Stimulated activated CD8-positive, alpha-beta memory T cell treated with anti-CD3 and anti-CD28 coated beads, Interleukin-15, amount 100 ng/mL, for 48 hours (primary cell): ENCODE measurements at regions not wholly inside any gene's neighbourhood (a gene's known extent, or its start where the extent isn't known, plus 50 kb on each side); places are given as distances from the start of the nearest gene placed in this dataset.
"Not testable (repeated sequence)": the region's sequence is repeated elsewhere in the genome, so short reads cannot be mapped to it uniquely, and the experiment has no call there.

ENCODE experiments used
- DNase-seq, 2 donors: peaks; one replicate each; pipeline ENCODE4 v3.0.0-alpha.2; 2020; ENCODE audit warnings: low read depth in 2 of 2

DNA sequence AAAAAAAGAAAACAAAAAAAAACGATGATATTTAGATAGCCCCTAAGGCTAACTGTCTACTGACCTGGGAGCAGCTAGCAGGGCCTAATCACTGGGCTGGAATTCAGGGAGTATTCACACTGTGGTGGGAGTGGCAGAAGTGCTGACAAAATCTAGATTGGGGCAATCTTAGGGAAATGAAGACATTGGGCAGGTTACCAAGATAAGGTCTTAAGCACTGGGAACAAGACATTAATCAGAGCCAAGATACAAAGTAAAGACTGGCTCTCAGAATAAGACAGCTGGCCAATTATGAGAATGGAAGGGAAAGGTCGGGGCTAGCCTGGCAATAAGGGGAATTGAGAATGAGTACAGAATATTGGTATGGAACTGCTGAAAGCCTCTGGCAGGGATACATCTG is 100.2 kb upstream of the GRIA3 start:
- DNase-seq = no peak

DNA sequence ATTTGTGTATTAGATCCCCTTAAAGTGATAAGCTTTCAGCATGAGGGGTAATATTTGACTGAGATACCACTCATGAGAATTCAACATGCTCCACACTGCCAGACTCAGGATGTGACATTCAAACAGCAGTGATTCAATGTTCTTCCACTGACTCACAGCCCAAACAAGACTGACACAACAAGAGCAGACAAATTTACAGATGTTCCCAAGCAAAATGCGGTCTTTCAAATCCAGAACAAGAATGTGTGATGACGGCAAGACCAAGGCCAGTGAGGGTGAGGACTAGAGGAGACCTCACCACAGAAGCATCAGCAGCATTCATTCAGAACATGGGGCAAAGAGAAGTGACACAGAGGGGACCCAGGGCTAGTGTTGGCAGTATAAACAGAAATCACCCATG is 99.3 kb upstream of the GRIA3 start:
- DNase-seq = no peak

DNA sequence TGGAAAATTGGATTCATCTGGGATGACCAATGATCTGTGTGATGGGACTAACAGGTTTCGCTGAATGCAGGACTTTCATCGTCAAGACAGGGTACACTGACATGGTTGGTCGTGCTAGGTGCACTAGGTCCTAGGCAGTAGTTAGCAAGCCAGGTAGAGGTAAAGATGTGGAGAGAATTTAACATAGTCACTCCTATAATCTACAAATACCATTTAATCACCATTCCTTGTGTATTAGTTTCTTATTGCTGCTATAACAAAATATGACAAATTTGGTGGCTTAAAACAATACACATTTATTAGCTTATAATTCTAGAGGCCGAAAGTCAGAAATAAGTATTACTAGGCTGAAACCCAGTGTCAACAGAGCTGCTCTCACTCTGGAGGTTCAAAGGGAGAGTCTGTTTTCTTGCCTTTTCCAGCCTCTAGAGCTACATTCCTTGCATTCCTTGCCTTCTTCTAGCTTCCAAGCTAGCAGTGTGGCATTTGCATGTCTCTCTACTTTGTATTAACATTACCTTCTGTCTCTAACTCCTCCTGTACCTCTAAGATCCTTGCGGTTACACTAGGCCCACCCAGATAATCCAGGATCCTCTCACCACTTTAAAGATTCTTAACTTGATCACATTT is 98.7 kb upstream of the GRIA3 start:
- no peak for DNase-seq

DNA sequence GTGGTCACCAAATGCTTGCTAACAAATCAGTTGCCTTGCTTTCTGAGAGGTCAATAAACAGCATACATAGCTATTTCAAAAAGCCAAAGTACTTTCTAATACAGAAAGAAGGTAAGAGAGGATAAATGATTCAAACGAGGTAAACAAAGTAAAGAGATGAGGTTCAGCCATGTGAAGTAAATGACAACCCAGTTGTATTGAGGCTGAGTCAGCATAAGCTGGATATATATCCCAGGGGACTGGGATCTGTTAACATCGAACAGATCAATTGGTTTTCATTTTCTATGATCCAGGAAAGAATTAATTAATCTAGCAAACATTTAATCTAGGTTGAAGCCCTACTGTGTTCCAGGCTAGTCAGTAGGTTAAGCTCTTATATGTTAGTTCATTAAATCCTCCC is 97.3 kb upstream of the GRIA3 start:
- DNase-seq = no peak

DNA sequence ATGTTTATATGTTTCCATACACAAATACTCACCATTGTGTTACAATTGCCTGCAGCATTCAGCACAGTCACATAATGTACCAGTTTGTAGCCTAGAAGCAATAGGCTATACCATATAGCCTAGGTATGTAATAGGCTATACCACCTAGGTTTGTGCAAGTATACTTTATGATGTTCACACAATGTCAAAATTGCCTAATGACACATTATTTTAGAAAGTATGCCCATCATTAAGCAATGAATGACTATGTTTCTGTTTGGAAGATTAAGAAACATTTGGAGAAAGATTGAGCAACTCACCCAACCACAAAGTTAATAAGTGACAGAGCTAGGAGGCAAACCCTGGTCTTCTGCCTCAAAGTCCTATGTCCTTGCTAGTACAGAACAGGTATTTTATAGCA is 96.8 kb upstream of the GRIA3 start:
- no peak for DNase-seq

DNA sequence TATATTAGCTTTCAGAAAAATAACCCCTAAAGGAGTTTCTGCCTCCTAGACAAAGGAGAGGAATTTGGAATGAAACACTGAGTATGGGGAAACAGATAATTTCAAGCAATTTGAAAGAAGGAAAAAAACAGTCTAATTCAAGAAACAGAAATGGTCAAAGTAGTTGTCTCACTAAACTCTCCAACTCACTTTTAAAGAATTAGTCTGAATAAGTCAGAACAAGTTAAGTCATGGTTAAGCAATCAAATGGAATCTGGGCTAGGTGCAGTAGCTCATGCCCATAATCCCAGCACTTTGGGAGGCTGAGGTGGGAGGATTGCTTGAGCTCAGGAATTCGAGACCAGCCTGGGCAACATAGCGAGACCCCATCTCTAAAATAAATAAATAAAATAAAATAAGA is 95.7 kb upstream of the GRIA3 start:
- no peak for DNase-seq

DNA sequence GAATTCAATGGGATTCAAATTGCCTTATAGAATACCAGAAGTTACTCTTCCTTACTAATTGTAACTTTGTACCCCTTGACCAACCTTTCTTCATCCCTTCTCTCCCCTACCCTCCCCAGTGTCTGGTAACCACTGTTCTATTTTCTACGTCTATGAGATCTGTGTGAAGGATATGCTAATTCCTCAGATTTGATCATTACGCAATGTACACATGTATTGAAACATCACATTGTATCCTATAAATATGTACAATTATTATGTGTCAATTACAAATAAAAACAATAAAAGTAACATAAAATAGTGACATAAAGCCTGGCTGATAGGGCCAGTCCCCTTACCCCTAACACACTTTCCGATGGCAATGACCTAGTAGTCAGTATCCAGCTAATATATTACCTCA is 95.1 kb upstream of the GRIA3 start:
- DNase-seq = no peak

DNA sequence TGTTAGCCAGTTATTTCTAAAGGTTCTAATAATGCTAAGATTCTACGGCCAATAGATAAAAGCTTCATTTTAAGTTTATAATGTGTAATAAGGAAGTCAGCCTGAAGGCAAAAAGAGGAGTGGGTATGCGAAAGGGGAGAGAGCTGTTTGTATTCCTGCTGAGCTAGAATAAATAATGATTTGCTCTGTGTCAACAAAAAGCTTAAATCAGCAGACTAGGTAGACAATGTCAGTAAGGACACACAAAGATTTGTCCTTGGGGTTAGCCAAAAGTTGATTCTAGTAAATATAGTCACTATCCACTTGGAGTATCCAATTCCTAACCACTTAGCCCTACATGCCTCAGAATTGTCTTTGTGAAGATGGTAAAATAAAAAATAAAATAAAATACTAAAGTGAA is 90.3 kb upstream of the GRIA3 start:
- DNase-seq = no peak

DNA sequence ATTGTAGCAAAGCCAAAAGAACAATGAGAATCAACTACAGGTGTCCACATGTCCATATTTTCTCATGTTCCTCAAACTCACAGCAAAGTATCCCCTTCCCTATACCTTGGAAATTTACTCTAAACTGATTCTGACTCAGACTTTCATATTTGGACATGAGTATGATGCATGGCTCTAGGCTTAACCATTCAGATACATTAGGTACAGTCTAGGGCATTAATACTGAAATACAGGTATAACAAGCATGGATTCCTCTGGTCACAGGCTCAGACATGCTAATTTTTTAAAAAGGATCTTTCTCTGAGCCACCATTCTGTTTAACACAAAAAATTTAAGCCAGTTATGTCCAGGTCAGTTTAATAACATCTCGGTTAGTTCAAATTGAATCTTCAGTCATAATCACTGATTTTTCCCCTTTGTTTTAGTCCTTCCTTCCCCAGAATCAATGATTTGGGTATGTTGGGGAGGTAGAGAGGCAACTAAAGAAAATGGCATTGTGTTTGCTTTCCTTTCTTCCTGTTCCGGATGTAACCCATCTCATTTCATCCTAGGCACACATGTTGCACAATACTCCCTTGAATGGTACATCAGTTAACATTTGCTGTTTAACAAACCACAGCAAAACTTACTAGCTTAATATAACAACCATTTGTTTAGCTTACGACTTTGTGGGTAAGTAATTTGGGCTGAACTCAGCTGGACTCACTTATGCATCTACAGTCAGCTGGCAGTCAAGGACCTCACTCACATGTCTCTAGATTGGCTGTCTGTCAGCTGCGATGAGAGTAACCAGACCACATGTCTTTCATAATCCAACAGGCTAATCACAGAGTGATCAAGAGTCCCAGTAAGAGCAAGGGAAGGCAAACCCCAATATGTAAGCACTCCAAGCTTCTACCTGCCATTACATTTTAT is 75.3 kb upstream of the GRIA3 start:
- no peak for DNase-seq

DNA sequence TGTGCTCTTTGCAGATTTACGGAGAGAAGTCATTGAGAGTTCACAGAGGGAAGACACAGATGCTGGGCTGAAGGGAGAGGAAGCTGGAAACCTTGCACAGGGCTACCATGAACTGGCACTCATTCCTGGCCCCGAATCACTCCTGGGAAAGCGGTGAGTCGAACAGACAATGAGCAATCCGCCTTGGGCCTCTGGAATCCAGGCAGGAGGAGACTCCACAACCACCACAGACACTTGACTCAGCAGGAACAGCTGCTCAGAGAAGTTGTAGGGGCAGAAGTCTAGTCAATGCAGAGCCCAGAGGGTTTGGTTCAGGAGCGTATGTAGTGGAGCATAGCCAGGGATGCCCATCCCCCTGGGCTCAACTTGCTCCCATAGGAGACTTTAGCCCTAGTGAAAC is 62.8 kb upstream of the GRIA3 start:
- DNase-seq = no peak

DNA sequence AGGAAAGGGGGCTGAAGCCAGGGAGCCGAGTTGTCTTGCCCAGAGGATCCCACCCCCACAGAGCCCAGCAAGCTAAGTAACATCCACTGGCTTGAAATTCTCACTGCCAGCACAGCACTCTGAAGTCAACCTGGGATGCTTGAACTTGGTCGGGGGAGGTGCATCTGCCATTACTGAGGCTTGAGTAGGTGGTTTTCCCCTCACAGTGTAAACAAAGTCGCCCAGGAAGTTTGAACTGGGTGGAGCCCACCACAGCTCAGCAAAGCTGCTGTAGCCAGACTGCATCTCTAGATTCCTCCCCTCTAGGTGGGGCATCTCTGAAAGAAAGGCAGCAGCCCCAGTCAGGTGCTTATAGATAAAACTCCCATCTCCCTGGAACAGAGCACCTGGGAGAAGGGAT is 54.3 kb upstream of the GRIA3 start:
- not testable (repeated sequence) for DNase-seq
